Heart left ventricle (tissue), 13 donors: ENCODE measurements at regions not wholly inside any gene's neighbourhood (a gene's known extent, or its start where the extent isn't known, plus 50 kb on each side); places are given as distances from the start of the nearest gene placed in this dataset.

Experiments
- CTCF ChIP-seq, 12 donors: fragments of 200-600 bp; sonication (generic) in 4 of 12; IDR thresholded peaks; one replicate each; pipeline versions ENCODE4 v1.5.0 to v1.8.0; 2018 to 2022; ENCODE audit warnings: antibody characterized with exemption in 12 of 12, mild to moderate bottlenecking in 5 of 12
- POLR2A ChIP-seq, 2 donors: fragments of 450-650 bp; IDR thresholded peaks; one replicate each; pipeline ENCODE4 v1.6.1; 2017; ENCODE audit warnings: antibody characterized with exemption in 2 of 2, mild to moderate bottlenecking in 2 of 2, moderate library complexity in 2 of 2
- donor health status: ischemic (EF 13 %, LVEDD 7.1; RV severe dilation, severe dysfunction).
- donor health status: DM: no; HTN: yes; CAD: no.
- donor health status: DM: no; HTN: no; CAD: no.
- donor health status: ischemic (EF 25% LVEDD 6.9; RV normal size, moderate dysfunction).
- donor health status: ischemic (EF 25% LVEDD 5.7; RV mildly dilated, moderate dysfunction).
- donor health status: ischemic (EF 35%, LVEDD 5.7; RV mildly dilated, moderate dysfunction).
- donor health status: nonischemic (EF 11% LVEDD 7.7; RV severe dilation, severe dysfunction).
- donor health status: DM: yes; HTN: yes; CAD: no.
- donor health status: PGD.
- donor health status: ischemic (EF 29% LVEDD 5.4; RV normal size, mild dysfunction).
- donor health status: nonischemic (EF 23%, LVEDD 6.1; RV moderate dilation, normal function).

GRCh38 chr18:75554644-75555185 is 127.2 kb upstream of the SMIM21 start:
- no peak for TF ChIP-seq POLR2A (IDR thresholded peaks at IDR 0.05)
- no peak for TF ChIP-seq CTCF (IDR thresholded peaks at IDR 0.05)
